Stimulated activated CD4-positive, alpha-beta T cell treated with anti-CD3 and anti-CD28 coated beads, Interleukin-12 subunit alpha, Interleukin-12 subunit beta, amount 100 ng/mL, for 48 hours (primary cell): ENCODE measurements at regions not wholly inside any gene's neighbourhood (a gene's known extent, or its start where the extent isn't known, plus 50 kb on each side); places are given as distances from the start of the nearest gene placed in this dataset.
"Not testable (repeated sequence)": the region's sequence is repeated elsewhere in the genome, so short reads cannot be mapped to it uniquely, and the experiment has no call there.

ENCODE experiments used
- DNase-seq, 3 donors: peaks; one replicate each; pipeline ENCODE4 v3.0.0-alpha.2; 2020; ENCODE audit warnings: low read depth in 2 of 3, low spot score in 1 of 3

DNA sequence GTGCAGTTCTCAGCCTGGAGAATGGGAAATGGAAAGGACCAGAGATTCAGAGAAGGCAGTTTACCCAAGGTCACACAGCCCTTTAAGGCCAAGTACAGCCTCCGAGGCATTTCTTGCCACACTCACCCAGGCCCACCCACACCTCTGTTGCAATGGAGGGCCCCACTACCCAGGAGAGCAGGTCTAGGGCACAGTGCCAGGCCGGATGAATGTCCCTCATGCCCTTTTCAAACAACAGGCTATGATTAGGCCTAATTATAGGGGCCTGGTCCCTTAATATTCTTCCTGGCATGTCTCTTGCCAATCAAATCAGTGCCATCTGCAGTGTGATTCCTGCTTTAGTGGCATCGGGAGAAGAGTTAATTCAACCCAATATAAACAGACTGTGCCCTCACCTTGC, 195.3 kb downstream of the KLRB1 start:
- not testable (repeated sequence) for DNase-seq

DNA sequence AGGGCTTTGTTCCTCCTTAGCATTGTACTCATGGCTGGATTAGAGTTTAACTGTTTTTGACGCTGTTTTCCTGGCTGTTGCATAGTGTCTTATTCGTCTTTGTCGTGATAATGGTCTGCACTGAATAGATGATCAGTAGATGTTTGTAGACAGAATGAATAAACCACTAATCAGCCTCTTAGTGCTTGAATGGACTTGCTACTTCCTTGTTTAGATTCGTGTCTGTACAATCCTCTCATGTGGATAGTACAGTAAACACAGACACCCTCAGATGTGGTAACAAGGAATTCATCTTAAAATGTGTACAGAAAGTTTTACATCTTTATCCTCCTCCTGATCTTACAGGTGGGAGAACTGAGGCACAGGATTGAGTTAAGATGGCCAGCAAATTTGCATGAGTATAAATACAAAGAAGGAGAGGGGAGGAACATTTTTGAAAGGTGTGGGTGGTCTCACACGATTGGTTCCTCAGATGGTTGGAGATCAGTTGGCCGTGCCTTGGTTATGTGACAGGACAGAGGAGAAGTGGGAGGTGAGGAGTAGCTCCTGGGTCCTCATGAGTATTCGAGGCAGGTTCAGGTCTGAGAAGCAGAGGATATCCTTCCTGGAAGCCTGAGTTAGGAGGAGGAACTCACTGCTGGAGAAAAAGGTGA, 196.0 kb downstream of the KLRB1 start:
- DNase-seq = not testable (repeated sequence)

DNA sequence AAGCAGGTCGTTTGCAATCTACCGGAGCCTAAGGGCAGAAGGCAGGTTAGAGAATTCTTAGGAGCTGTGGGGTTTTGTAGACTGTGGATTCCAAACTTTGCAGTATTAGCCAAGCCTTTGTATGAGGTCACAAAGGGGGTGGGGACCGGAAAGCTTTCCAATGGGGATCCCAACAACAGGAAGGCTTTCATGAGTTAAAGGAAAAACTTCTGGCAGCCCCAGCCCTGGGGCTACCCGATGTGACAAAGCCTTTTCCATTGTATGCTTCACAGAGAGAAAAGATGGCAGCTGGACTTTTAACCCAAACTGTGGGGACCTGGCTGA, 199.2 kb upstream of the PZP start:
- not testable (repeated sequence) for DNase-seq

DNA sequence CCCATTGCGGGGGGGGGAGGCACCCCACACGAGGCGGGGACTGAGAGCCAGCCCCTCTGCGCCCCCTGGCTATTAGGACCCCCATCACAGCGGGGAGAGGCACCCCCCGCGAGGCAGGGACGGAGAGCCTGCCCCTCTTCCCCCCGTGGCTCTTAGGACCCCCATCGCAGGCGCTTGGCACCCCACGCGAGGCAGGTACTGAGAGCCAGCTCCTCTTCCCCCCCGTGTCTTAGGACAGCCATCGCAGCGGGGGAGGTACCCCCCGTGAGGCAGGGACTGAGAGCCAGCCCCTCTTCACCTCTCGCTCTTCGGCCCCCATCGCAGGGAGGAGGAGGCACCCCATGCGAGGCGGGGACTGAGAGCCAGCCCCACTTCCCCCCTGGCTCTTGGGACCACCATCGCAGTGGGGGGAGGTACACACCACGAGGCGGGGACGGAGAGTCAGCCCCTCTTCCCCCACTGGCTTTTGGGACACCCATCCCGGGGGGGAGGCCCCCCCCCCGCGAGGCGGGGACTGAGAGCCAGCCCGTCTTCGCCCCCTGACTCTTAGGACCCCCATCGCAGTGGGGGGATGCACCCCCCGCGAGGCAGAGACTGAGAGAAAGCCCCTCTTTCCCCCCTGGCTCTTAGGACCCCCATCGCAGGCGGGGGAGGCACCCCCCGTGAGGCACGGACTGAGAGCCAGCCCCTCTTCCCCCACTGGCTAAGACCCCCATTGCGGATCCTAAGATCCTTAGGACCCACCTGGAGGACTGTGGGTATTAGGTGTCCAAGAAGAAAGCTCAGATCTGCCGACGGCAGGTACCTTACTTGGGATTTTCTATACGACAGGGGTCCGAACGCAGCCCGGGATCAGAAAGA, 198.6 kb upstream of the PZP start:
- DNase-seq = no peak

DNA sequence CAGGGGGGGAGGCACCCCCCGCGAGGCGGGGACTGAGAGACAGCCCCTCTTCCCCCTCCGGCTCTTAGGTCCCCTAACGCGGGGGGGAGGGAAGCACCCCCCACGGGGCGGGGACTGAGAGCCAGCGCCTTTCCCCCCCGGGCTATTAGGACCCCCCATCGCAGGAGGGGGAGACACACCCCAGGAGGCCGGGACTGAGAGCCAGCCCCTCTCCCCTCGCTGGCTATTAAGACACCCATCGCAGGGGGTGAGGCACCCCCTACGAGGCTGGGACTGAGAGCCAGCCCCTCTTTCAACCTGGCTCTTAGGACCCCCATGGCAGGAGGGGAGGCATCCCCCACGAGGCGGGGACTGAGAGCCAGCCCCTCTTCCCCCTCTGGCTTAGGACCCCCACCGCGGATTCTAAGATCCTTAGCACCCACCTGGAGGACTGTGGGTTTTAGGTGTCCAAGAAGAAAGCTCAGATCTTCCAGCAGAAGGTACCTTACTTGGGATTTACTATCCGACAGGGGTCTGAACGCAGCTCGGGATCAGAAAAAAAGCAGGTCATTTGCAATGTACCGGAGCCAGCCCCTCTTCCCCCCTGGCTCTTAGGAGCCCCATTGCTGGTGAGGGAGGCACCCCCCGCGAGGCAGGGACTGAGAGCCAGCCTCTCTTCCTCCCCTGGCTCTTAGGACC, 197.8 kb upstream of the PZP start:
- DNase-seq = no peak

DNA sequence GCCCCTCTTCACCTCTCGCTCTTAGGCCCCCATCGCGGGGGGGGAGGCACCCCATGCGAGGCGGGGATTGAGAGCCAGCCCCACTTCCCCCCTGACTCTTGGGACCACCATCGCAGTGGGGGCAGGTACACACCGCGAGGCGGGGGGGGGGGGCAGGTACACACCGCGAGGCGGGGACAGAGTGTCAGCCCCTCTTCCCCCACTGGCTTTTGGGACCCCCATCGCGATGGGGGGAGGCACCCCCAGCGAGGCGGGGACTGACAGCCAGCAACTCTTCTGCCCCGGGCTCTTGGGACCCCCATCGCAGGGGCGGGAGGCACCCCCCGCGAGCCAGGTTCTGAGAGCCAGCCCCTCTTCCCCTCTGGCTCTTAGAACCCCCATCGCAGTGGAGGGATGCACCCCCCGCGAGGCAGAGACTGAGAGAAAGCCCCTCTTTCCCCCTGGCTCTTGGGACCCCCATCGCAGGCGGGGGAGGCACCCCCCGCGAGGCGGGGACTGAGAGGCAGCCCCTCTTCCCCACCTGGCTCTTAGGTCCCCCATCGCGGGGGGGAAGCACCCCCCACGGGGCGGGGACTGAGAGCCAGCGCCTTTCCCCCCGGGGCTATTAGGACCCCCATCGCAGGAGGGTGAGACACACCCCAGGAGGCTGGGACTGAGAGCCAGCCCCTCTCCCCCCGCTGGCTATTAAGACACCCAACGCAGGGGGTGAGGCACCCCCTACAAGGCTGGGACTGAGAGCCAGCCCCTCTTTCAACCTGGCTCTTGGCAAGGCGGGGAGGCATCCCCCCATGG, 196.5 kb upstream of the PZP start:
- DNase-seq = no peak

DNA sequence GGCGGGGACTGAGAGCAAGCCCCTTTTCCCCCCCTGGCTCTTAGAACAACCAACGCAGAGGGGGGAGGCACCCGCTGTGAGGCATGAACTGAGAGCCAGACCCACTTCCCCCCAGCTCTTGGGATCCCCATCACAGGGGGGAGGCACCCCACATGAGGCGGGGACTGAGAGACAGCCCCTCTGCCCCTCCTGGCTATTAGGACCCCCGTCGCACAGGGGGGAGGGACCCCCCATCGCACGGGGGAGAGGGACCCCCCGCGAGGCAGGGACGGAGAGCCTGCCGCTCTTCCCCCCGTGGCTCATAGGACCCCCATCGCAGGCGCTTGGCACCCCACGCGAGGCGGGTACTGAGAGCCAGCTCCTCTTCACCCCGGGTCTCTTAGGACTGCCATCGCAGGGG, 195.8 kb upstream of the PZP start:
- no peak for DNase-seq

DNA sequence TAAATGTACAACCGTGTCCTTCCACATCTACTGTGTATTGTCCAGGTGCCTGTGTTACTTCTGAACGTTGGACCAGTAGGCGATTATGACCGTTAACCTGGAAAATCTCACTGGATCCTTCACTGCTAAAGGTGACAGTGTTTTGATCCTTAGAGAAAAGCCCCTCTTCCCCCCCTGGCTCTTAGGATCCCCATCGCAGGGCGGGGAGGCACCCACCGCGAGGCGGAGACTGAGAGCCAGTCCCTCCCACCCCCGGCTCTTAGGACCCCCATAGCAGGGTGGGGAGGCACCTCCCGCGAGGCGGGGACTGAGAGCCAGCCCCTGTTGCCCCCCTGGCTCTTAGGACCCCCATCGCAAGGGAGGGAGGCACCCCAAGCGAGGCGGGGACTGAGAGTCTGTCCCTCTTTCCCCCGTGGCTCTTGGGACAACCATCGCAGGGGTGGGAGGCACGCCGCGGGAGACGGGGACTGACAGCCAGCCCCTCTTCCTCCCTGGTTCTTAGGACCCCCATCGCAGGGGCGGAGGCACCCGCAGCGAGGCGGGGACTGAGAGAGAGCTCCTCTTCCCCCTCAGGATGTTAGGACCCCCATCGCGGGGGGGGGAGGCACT, 194.3 kb upstream of the PZP start:
- DNase-seq = not testable (repeated sequence)

DNA sequence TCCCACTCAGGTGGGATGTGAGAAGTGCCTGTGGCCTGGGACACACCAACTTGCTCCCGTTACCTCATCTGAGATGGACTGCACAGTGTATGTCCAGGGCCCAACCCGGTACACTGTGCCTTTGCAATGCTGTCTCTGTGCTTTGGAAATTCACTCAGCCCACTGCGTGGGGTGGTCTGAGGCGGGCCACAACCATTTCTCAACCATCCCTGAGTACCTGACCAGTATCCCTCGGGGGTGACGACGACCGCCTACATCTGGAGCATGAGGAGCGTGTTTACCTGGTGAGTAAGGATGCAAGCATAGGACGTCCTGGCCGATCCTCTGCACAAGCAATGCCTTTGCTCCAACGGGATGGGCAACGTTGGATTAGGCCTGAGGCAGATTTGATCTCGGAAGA, 188.2 kb upstream of the PZP start:
- DNase-seq = not testable (repeated sequence)

DNA sequence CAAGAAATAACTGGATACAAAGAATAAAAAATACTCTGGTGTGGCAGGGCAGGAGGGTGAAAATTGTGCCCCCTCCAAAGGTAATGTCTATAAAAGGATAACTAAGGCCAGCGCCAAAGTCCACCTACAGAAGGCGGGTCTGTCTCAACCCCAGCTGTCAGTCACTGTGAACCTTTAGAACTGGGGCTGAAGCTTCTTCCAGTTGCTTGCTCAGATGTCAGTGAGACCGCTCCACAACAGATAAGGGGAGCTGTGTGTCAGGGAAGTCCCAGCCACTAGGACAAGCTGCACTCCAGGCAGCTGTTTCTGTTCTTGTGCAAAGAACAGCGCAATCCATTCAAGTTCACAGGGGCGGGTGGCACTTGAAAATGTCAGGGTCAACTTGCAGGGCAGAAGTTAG, 187.0 kb upstream of the PZP start:
- DNase-seq = not testable (repeated sequence)

DNA sequence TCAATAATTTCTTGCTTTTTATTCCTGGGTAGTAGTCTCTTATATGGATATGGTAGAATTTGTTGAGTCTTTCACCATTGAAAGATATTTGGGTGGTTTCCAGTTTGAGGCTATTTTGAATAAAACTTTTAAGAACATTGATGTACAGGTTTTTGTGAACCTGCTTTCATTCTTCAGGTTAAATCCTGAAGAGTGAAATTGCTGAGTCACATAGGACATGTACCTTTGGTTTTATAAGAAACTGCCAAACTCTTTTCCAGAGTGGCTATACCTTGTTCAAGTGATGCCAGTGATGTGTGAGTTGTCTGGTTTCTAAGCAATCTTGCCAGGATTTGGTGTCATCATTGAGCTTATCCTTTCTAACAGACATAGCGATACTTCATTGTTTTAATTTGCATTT, 184.6 kb upstream of the PZP start:
- no peak for DNase-seq

DNA sequence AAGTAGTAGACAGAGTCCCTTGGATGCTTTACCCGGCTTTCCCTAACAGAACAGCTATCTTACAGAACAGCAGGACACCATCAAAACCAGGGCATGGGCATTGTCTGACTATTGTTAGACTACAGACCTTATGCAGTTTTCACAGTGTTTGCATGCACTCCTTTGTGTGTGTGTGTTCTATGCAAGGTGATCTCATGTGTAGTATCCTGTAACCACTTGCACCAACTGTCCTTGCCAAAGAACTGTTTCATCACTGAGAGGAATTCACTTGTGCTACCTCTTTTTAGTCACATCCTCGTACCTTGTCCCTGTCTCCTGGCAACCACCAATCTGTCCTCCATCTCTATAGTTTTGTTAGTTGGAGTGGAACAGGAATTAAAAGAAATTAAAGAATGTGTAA, 183.6 kb upstream of the PZP start:
- no peak for DNase-seq

DNA sequence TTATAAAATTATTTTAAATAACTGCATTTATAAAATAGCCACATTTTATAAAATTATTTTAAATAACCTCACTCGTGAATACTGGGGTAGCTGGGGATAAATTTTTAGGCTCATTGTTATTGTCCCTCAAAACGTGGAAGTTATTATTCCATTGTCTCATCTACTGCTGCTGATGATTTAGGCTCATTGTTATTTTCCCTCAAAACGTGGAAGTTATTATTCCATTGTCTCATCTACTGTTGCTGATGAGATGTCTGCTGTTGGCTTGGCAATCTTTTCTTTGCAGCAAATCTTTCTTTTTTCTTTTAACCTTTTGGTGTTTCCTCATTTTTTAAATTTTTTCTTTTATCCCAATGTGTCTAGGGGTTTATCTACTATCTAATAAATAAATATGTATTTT, 182.6 kb upstream of the PZP start:
- no peak for DNase-seq

DNA sequence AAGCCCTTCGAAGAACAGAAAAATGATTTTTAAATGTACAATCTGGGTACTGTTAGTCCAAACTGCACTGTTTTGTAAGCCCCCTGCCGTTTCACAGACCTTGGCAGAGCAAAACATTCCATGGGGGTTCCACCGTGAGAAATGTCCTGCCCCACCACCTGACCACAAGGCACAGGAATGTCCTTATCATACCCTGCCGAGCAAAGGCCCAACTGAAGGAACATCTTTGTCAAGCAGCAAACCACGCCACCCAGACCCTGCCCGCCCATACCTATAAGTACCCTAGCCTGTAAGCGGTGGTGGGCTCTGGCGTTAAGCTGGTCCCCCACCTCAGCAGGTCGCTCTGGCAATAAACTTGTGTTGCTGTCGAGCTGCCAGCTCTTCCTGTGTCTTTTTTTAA, 181.6 kb upstream of the PZP start:
- no peak for DNase-seq

DNA sequence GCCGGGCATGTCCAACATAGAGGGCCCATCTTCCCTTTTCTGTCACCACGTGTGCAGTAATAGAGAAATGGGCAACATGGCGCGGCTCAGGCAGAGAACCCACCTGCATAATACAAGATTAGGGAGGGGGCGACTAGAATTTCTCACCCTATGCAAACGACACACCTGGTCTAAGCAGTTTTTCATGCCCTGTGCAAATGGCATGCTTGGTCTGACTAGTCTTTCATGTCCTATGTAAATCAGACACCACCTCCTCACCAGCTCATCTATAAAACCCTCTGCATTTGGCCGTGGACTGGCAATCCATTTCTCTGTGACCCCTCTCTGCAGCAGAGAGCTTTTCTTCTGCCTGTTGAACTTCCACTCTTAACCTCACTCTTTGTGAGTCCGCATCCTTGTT, 180.2 kb upstream of the PZP start:
- no peak for DNase-seq

DNA sequence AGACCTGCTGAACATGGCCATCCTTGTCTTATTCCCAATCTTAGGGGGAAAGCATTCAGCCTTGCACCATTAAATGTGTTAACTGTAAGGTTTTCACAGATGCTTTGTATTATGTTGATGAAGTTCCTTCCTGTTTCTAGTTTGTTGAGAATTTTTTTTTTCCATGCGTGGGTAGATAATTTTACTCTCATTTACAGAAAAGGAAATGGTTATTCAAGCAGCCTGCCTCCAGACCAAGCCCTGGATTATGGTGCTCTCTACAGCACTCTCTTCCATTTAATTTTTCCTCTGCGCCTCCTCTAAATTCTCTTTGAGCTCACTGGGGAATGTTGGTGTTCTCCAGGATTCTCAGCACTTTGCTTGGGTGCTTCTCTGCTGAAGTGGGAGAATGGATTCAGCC, 179.3 kb upstream of the PZP start:
- no peak for DNase-seq

DNA sequence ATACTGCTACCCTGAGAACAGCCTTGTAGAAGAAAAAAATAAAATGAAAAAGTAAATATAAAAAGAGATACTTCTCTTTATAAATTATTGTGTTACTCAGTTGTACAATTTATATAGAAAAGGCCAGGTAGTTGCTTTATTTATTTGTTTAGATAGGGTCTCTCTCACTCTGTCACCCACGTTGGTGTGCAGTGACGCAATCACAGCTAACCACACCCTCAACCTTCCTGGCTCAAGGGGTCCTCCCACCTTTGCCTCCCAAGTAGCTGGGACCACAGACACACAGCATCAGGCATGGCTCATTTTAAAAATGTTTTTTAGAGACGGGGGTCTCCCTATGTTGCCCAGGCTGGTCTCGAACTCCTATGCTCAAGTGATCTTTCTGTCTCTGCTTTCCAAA, 175.4 kb upstream of the PZP start:
- DNase-seq = no peak

DNA sequence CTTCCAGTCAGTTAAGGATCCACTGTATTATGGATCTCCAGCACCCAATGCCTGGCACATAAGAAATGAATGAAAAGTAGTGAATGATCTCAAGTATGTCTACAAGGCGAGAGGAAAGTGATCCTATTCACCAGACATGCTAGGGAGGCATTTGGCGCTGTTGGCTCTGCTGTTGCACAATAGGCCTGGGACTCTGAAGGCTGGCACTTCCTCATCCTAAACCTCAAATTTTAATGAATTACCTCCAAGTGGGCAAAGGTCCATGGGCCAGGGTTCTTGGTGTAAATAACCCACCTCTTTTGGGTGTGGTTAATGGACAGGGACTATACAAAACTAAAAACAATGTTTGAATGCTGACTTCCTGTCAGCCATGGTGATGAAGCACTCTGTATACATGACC, 173.4 kb upstream of the PZP start:
- no peak for DNase-seq

DNA sequence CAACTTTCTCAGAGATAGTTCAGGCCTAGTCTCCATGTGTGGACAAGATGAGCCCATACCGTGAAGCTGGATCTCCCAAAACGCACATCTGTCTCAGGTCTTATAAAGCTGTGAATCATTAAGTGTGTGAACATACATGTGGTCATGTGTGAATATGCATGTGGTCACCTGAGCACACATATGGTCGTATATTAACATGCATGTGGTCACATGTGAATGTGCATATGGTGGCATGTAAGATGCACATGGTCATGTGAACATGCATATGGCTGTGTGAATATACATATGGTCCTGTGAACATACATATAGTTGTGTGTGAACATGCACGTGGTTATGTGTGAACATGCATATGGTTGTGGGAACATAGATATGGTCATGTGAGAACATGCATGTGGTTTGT, 172.5 kb upstream of the PZP start:
- DNase-seq = no peak

DNA sequence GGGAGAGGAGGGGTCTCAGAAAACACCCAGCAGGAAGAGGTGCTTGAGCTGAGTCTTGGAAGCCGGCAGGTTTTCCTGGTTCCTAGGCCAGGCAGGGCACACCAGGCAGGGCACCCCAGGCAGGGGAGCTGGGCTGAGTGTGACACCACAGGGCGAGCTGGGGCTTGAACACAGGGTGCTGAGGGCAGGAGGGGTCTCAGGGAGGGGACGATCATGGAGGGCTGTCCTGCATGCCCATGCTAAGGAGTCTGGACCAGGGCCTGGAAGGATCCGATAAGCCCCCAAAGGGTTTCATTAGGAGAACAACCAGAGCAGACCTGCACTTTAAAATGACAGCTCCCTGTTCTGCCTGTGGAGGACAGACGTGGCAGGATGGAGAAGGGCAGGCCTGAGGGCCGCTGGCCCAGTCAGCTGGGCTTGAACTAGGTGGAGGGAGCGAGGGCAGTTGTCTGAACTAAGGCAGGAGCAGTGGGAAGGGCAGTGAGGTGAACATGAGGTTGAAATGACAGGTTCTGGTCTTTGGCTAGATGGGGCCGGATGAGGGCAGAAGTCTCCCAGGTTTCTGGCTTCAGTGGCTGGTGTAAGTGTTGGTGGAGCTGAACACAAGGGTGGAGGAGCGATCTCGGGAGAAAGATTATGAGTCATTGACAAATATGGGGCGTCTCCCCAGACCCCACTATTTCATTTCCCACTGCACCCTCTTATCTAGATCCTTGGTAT, 171.0 kb upstream of the PZP start:
- no peak for DNase-seq

DNA sequence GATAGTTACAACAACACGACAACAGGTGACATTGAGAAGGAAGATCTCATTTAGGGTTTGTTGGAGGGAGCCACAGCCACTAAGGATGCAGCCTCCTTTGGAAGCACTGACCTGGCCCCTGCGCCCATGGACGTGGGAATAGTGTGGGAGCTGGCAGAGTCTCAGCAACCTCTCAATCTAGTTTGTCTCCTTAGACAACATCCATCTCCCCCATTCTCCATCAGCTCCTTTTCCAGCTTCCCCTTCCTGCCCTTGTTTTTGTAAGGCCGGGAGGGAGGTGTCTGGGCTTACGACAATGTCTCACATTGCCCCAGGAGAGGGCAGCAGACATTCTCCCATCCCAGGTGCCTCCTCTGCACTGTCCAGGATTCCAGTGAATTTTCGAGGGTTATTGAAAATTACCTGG, 170.2 kb upstream of the PZP start:
- DNase-seq = no peak
